ENCODE measurements at regions not wholly inside any gene's neighbourhood (a gene's known extent, or its start where the extent isn't known, plus 50 kb on each side); places are given as distances from the start of the nearest gene placed in this dataset.
"Not testable (repeated sequence)": the region's sequence is repeated elsewhere in the genome, so short reads cannot be mapped to it uniquely, and the experiment has no call there.

DNA sequence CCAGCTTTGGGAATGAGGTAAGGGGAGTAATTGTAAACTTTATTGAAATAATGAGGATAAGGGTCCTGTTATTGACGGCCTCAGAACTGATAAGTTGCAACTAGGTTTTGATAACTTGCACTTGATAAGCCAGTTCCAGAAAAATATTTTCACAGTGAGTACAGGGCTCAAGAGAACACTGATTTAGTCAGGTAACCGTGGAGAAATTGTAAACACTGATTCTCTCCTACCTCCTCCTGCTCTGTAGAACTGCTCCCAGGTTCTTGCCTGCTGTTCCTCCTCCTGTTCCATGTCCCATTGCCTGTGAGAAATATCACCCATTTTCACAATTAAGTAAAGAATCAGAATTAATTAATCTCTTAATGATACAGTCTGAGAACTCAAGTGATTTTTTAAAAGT is 55.0 kb upstream of the CXXC4 start:
- TF ChIP-seq, protein P1, sequence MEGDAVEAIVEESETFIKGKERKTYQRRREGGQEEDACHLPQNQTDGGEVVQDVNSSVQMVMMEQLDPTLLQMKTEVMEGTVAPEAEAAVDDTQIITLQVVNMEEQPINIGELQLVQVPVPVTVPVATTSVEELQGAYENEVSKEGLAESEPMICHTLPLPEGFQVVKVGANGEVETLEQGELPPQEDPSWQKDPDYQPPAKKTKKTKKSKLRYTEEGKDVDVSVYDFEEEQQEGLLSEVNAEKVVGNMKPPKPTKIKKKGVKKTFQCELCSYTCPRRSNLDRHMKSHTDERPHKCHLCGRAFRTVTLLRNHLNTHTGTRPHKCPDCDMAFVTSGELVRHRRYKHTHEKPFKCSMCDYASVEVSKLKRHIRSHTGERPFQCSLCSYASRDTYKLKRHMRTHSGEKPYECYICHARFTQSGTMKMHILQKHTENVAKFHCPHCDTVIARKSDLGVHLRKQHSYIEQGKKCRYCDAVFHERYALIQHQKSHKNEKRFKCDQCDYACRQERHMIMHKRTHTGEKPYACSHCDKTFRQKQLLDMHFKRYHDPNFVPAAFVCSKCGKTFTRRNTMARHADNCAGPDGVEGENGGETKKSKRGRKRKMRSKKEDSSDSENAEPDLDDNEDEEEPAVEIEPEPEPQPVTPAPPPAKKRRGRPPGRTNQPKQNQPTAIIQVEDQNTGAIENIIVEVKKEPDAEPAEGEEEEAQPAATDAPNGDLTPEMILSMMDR (IDR thresholded peaks at IDR 0.05) = no peak
- H3K36me3 ChIP-seq = no peaks in the 10 kb centered on the region
- H3K9me3 ChIP-seq = no peaks in the 10 kb centered on the region

DNA sequence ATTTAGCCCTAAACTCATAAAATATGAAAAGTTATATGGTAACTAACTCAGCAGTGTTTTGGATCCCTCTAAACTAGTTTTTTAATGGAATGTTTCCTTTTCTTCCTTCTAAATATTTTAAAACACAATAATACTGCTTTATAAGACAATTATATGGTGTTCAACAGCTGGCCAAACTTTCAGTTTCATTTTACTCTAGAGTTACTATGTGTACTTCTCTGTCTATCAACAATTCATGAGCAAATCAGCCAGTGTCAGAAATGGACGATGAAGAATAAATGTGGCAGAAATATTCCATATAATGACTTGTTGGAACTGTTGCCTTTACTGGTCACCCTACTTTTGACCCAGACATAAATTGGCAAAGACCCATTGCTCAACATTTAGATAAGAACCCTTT is 64.8 kb upstream of the CXXC4 start:
- no peaks in the 10 kb centered on the region for H3K27me3 ChIP-seq
- TF ChIP-seq, protein P1 (IDR thresholded peaks at IDR 0.05) = no peak
- H3K4me1 ChIP-seq = no peaks in the 10 kb centered on the region
- no peak overlapping the region for H3K4me3 ChIP-seq
- no peak for DNase-seq (ENCODE audit: low spot score)
- H3K27ac ChIP-seq = no peak overlapping the region
- H3K9me3 ChIP-seq = no peaks in the 10 kb centered on the region
- H3K36me3 ChIP-seq = no peaks in the 10 kb centered on the region

More for the DNA sequence above, 55.0 kb upstream of the CXXC4 start:
- H3K27ac ChIP-seq = no peak overlapping the region
- no peaks in the 10 kb centered on the region for H3K27me3 ChIP-seq
- H3K4me3 ChIP-seq = no peak overlapping the region
- no peaks in the 10 kb centered on the region for H3K4me1 ChIP-seq
- no peak for DNase-seq (ENCODE audit: low spot score)

DNA sequence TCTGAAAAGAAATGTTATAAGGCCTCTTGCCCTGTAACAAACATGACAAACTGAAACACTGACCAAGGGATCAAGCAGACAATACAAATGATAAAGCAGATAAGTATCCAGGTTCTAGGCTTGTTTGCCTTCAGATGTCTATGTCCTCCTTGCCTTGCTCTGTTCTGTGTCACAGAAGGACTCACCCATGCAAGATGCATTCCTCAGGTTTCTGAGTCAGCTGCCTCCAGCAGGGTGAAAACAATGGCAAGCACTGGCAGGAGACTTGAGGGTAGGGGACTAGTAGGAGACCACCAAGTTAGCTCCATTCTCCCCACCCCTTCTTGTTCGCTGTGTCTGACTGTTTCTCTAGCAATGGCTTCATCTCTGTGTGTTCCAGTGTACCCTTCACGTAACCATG is 76.6 kb upstream of the CXXC4 start:
- Histone ChIP-seq H3K27me3 (no peaks in the 10 kb centered on the region), H3K36me3 (no peaks in the 10 kb centered on the region), H3K27ac (no peak overlapping the region), H3K4me1 (no peaks in the 10 kb centered on the region), H3K4me3 (no peak overlapping the region), H3K9me3 (no peaks in the 10 kb centered on the region)
- DNase-seq (ENCODE audit: low spot score) = no peak
- TF ChIP-seq, protein P1 (IDR thresholded peaks at IDR 0.05) = no peak

DNA sequence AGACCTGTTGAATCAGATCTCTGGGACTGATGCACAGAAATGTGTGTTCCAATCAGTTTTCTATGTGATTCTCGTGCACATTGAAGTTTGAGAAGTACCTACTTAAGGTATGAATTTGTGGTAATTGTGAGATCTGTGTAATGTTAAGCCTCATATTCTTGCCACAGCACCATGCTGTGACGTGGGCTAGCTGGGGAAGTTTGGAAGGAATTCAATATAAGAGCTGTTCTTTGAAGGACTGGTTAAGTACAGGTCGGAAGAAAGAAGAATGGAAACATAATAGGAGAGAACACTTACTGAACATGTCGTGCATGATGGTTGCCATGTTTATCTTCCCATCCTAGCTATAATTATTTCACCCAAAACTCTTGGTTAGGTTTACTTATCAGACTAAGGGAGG is 79.7 kb upstream of the CXXC4 start:
- H3K4me1 ChIP-seq = no peaks in the 10 kb centered on the region
- H3K27me3 ChIP-seq = no peaks in the 10 kb centered on the region
- H3K4me3 ChIP-seq = no peak overlapping the region
- no peaks in the 10 kb centered on the region for H3K9me3 ChIP-seq
- no peak overlapping the region for H3K27ac ChIP-seq
- no peak for DNase-seq (ENCODE audit: low spot score)
- no peaks in the 10 kb centered on the region for H3K36me3 ChIP-seq
- TF ChIP-seq, protein P1 (IDR thresholded peaks at IDR 0.05) = no peak

DNA sequence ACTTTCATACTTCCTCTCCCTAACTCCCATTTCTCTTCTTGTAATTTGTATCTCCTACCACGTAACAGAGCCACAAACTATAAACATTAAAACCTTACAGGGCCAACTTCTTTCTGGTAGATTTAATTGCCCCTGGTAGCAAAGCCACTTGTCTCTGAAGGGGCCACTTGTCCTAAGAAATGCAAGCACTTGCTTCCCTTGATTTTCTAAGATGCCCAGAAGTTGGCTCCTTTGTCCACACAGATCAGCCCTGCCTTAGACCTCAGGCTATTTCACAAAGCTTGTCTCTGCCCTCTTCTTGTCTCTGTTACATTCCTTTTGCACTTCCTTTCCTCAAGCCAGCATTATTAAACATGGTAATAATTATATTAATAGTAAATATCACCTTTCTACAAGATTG is 80.6 kb upstream of the CXXC4 start:
- no peaks in the 10 kb centered on the region for H3K36me3 ChIP-seq
- no peaks in the 10 kb centered on the region for H3K4me1 ChIP-seq
- no peaks in the 10 kb centered on the region for H3K27me3 ChIP-seq
- H3K4me3 ChIP-seq = no peak overlapping the region
- H3K9me3 ChIP-seq = no peaks in the 10 kb centered on the region
- no peak overlapping the region for H3K27ac ChIP-seq
- TF ChIP-seq, protein P1 (IDR thresholded peaks at IDR 0.05) = no peak
- DNase-seq (ENCODE audit: low spot score) = no peak

DNA sequence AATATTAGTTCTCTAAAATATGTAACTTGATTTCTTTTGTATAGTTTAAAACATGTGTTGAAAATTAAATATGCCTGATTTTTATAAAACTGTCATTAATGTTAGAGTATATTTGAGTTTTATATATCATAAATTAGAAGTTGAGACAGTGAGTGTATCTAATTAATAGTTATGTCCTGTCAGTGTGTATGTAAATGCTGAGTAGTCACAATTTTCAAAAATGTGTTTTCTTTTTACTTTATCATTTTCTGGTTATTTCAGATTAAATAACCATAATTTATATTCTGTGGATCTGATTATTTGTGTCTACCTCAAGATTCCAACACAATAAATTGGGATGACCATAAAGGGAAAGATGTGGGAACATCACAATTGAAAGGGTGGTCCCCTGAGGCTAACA is 82.7 kb upstream of the CXXC4 start:
- DNase-seq (ENCODE audit: low spot score) = no peak
- Histone ChIP-seq H3K9me3 (no peaks in the 10 kb centered on the region), H3K36me3 (no peaks in the 10 kb centered on the region), H3K4me3 (no peak overlapping the region), H3K27me3 (no peaks in the 10 kb centered on the region), H3K27ac (no peak overlapping the region), H3K4me1 (no peaks in the 10 kb centered on the region)
- TF ChIP-seq, protein P1 (IDR thresholded peaks at IDR 0.05) = no peak

DNA sequence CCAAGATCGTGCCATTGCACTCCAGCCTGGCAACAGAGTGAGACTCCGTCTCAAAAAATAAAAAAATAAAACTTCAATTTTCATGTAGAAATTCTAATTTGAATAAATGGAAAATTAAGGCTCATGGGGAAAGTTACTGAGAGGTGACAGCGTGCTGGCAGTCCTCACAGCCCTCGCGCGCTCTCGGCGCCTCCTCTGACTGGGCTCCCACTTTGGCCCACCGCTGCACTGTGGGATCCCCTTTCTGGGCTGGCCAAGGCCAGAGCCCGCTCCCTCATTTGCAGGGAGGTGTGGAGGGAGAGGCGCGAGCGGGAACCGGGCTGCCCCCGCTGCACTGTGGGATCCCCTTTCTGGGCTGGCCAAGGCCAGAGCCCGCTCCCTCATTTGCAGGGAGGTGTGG is 86.8 kb upstream of the CXXC4 start:
- not testable (repeated sequence) for H3K27me3 ChIP-seq; H3K36me3 ChIP-seq; DNase-seq (ENCODE audit: low spot score); H3K9me3 ChIP-seq; H3K27ac ChIP-seq; H3K4me1 ChIP-seq; H3K4me3 ChIP-seq

DNA sequence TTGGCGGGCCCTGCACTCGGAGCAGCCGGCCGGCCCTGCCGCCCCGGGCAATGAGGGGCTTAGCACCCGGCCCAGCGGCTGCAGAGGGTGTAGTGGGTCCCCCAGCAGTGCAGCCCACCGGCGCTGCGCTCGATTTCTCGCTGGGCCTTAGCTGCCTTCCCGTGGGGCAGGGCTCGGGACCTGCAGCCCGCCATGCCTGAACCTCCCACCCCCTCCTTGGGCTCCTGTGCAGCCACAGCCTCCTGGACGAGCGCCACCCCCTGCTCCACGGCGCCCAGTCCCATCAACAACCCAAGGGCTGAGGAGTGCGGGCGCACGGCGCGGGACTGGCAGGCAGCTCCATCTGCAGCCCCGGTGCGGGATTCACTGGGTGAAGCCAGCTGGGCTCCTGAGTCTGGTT is 87.4 kb upstream of the CXXC4 start:
- not testable (repeated sequence) for H3K4me3 ChIP-seq; H3K27ac ChIP-seq; H3K4me1 ChIP-seq; DNase-seq (ENCODE audit: low spot score); H3K27me3 ChIP-seq; H3K9me3 ChIP-seq; H3K36me3 ChIP-seq

Data from right atrium auricular region (tissue), 2 donors.